Sigmoid colon (tissue), 4 donors: ENCODE measurements at regions not wholly inside any gene's neighbourhood (a gene's known extent, or its start where the extent isn't known, plus 50 kb on each side); places are given as distances from the start of the nearest gene placed in this dataset.

Source experiments
- EP300 ChIP-seq, 4 donors: sonication (generic); formaldehyde crosslinking; IDR thresholded peaks; one replicate each; pipeline ENCODE4 v1.6.1; 2017; ENCODE audit warnings: antibody characterized with exemption in 4 of 4
- POLR2A ChIP-seq, 2 donors: fragments of 450-650 bp; IDR thresholded peaks; one replicate each; pipeline ENCODE4 v1.6.1; 2016; ENCODE audit warnings: antibody characterized with exemption in 2 of 2, mild to moderate bottlenecking in 2 of 2, moderate library complexity in 2 of 2
- TF ChIP-seq, protein P1 (sequence below), 4 experiments: fragments of 450-650 bp in 3 of 4; fragments of 200-600 bp in 1 of 4; IDR thresholded peaks; one replicate each; pipeline ENCODE4 v1.5.1; 2016 to 2019; ENCODE audit warnings: antibody characterized with exemption in 4 of 4, mild to moderate bottlenecking in 3 of 4, moderate library complexity in 2 of 4

DNA sequence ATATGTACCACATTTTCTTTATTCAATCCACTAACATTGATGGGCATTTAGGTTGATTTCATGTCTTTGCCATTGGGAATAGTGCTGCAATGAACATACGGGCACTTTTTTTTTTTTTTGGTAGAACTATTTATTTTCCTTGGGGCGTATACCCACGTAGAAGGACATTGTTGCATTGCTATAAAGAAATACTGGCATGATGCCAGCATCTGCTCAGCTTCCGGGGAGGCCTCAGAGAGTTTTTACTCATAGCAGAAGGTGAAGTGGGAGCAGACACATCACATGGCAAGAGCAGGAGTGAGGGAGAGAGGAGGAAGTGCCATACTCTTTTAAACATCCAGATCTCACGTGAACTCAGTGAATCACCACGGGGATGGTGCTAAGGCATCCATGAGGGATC, 197.0 kb downstream of the SQOR start:
- TF ChIP-seq, protein P1, sequence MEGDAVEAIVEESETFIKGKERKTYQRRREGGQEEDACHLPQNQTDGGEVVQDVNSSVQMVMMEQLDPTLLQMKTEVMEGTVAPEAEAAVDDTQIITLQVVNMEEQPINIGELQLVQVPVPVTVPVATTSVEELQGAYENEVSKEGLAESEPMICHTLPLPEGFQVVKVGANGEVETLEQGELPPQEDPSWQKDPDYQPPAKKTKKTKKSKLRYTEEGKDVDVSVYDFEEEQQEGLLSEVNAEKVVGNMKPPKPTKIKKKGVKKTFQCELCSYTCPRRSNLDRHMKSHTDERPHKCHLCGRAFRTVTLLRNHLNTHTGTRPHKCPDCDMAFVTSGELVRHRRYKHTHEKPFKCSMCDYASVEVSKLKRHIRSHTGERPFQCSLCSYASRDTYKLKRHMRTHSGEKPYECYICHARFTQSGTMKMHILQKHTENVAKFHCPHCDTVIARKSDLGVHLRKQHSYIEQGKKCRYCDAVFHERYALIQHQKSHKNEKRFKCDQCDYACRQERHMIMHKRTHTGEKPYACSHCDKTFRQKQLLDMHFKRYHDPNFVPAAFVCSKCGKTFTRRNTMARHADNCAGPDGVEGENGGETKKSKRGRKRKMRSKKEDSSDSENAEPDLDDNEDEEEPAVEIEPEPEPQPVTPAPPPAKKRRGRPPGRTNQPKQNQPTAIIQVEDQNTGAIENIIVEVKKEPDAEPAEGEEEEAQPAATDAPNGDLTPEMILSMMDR (IDR thresholded peaks at IDR 0.05), result no peak
- no peak for TF ChIP-seq POLR2A (IDR thresholded peaks at IDR 0.05)
- TF ChIP-seq EP300 (IDR thresholded peaks at IDR 0.05), result no peak
